ENCODE measurements at regions not wholly inside any gene's neighbourhood (a gene's known extent, or its start where the extent isn't known, plus 50 kb on each side); places are given as distances from the start of the nearest gene placed in this dataset.
A peak's percentile ranks its signal among the peaks of the same experiment; 100 is the strongest.

DNA sequence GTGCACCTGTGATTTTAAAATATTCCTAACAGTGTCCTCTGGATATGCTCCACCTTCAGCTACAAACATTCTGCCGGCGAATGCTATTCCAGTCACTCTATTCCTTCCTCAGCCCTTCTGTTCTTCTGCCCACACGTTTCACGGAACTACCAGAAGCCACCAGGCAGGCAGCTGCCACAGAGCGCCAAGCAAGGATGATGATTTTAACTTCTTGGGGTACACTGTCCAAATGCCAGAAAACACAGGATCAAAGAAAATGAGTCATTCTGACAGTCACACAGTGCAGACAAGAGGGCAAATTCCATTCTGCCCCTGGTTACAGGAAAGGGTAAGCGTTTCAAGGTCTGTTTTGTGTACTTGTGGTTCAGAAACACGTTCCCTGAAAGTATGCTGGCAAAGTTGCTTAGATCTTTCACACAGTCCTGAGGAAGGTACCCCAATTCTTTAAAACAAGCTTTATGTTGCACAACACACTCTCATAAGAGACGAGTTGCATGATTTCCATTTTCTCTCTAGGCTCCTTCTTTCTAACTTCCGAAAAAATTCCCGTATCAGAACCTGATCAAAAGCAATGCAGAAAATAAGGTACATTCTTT is 508.3 kb upstream of the PKN2 start:
- peaks cover 2% of the 10 kb centered on the region for H3K27me3 Mint-ChIP-seq (ENCODE audit: insufficient read depth)
- TF ChIP-seq, protein P1, sequence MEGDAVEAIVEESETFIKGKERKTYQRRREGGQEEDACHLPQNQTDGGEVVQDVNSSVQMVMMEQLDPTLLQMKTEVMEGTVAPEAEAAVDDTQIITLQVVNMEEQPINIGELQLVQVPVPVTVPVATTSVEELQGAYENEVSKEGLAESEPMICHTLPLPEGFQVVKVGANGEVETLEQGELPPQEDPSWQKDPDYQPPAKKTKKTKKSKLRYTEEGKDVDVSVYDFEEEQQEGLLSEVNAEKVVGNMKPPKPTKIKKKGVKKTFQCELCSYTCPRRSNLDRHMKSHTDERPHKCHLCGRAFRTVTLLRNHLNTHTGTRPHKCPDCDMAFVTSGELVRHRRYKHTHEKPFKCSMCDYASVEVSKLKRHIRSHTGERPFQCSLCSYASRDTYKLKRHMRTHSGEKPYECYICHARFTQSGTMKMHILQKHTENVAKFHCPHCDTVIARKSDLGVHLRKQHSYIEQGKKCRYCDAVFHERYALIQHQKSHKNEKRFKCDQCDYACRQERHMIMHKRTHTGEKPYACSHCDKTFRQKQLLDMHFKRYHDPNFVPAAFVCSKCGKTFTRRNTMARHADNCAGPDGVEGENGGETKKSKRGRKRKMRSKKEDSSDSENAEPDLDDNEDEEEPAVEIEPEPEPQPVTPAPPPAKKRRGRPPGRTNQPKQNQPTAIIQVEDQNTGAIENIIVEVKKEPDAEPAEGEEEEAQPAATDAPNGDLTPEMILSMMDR (IDR thresholded peaks at IDR 0.05): no peak
- H3K9me3 Mint-ChIP-seq: no peaks in the 10 kb centered on the region
- no peak overlapping the region for H3K27ac Mint-ChIP-seq
- H3K36me3 Mint-ChIP-seq (ENCODE audit: low read depth): no peaks in the 10 kb centered on the region
- no peaks in the 10 kb centered on the region; the same call in 1 of the 2 replicates for H3K4me1 Mint-ChIP-seq (ENCODE audit: low read depth)
- no peak overlapping the region for H3K4me3 Mint-ChIP-seq
- DNase-seq: no peak

DNA sequence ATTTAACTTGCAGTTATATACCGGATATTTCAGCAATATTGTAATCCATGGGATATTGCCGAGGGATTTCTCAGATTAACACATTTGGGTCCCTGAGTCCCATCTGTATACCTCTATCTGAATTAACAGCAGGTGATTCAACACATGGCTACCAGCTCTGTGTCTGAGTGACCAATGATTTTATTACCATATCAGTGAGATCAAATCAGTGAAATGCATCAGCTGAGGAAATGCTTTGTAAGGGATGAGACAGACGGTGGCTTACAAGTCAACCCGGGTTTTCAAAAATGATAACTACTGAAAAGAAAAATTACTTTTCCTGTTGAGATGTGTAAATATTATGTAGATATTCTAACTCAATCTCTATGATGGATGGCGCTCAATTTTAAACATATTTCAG is 504.1 kb upstream of the PKN2 start:
- TF ChIP-seq, protein P1 (IDR thresholded peaks at IDR 0.05): no peak
- no peaks in the 10 kb centered on the region for H3K36me3 Mint-ChIP-seq (ENCODE audit: low read depth)
- no peak overlapping the region for H3K4me3 Mint-ChIP-seq

DNA sequence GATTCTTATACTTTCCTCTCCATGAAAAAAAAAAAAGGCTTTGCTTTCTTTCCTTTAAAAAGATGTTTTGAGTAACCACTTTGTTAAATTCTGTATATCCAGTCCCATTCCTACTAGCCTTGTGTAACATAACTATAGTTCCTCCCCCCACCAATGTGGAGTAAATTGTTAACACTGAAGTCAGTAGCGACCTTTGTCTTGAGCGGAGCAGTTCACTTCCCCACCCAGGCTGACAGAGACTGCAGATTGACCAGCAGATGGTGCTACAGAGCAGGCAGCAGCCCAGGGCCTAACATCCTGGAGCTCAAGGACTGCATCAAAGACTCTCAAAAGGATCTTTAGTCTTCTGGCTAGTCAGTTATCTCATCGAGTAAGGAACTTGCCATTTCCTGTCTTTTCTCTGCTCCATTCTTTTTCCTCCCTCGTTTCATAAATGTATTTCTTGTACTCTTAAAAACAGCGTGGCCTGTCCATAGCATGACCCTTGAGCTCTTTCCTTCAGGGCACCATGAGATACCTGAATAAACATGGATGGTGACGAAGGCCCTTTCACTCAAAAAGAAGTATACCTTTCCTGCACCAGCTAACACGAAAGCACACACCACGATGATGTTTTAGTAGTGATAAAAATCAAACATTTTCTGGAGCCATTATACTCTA is 503.5 kb upstream of the PKN2 start:
- no peak overlapping the region for H3K27ac Mint-ChIP-seq
- no peaks in the 10 kb centered on the region; the same call in 1 of the 2 replicates for H3K4me1 Mint-ChIP-seq (ENCODE audit: low read depth)
- H3K36me3 Mint-ChIP-seq (ENCODE audit: low read depth): no peaks in the 10 kb centered on the region
- TF ChIP-seq, protein P1 (IDR thresholded peaks at IDR 0.05): peak; percentile 90
- no peak overlapping the region for H3K4me3 Mint-ChIP-seq
- H3K9me3 Mint-ChIP-seq: no peaks in the 10 kb centered on the region
- H3K27me3 Mint-ChIP-seq (ENCODE audit: insufficient read depth): no peaks in the 10 kb centered on the region; the same call in none of the 2 replicates
- peak; percentile 62 for DNase-seq

More for the DNA sequence above, 504.1 kb upstream of the PKN2 start:
- peaks cover 2% of the 10 kb centered on the region for H3K27me3 Mint-ChIP-seq (ENCODE audit: insufficient read depth)
- H3K4me1 Mint-ChIP-seq (ENCODE audit: low read depth): no peaks in the 10 kb centered on the region; the same call in 1 of the 2 replicates
- DNase-seq: no peak
- H3K27ac Mint-ChIP-seq: no peak overlapping the region
- no peaks in the 10 kb centered on the region for H3K9me3 Mint-ChIP-seq

DNA sequence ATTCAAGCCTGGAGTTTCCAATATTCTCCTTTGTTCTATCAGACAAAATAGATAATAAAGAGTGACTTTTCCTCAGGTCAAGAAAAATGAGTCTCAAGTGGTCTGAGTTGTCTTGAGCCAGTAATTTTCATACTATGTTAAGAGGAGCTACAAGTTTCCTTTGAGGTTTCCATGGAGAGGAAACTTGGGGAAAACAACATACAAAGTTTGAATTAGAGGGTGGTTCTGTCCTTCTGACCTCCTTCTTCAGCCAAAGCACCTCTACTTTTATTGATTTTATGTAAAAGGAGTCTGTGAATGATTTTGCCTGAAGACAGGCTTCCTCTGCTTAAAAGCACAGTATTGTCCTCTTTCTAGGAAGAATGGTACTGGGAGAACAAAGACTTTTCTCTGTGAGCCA is 497.2 kb upstream of the PKN2 start:
- no peaks in the 10 kb centered on the region; the same call in 1 of the 2 replicates for H3K27me3 Mint-ChIP-seq (ENCODE audit: insufficient read depth)
- no peaks in the 10 kb centered on the region for H3K4me1 Mint-ChIP-seq (ENCODE audit: low read depth)
- TF ChIP-seq, protein P1 (IDR thresholded peaks at IDR 0.05): no peak
- H3K9me3 Mint-ChIP-seq: no peaks in the 10 kb centered on the region
- H3K4me3 Mint-ChIP-seq: no peak overlapping the region
- no peak for DNase-seq
- H3K27ac Mint-ChIP-seq: no peak overlapping the region
- H3K36me3 Mint-ChIP-seq (ENCODE audit: low read depth): no peaks in the 10 kb centered on the region

DNA sequence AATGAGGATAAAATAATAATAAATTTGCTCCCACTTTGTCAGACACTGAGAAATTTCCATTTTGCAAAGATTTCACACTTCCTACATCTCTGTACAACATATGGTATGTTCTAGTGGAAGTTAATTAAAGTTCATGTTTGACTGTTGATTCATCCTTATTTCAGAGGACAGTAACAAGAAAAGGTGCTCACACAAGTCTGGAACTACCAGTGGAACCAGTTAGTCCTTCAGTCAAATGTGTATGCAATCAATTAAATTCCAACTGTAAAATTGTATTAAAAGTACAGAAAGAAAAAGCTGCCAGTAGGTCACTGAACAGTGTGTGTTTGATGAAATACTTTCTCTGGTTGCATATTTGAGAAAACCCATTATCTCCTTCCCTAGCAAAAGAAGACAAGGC is 496.0 kb upstream of the PKN2 start:
- H3K9me3 Mint-ChIP-seq: no peaks in the 10 kb centered on the region
- DNase-seq: no peak
- H3K4me3 Mint-ChIP-seq: no peak overlapping the region
- TF ChIP-seq, protein P1 (IDR thresholded peaks at IDR 0.05): no peak
- H3K4me1 Mint-ChIP-seq (ENCODE audit: low read depth): no peaks in the 10 kb centered on the region
- H3K27ac Mint-ChIP-seq: no peak overlapping the region
- no peaks in the 10 kb centered on the region; the same call in 1 of the 2 replicates for H3K27me3 Mint-ChIP-seq (ENCODE audit: insufficient read depth)
- no peaks in the 10 kb centered on the region for H3K36me3 Mint-ChIP-seq (ENCODE audit: low read depth)
